ENCODE measurements at regions not wholly inside any gene's neighbourhood (a gene's known extent, or its start where the extent isn't known, plus 50 kb on each side); places are given as distances from the start of the nearest gene placed in this dataset.

DNA sequence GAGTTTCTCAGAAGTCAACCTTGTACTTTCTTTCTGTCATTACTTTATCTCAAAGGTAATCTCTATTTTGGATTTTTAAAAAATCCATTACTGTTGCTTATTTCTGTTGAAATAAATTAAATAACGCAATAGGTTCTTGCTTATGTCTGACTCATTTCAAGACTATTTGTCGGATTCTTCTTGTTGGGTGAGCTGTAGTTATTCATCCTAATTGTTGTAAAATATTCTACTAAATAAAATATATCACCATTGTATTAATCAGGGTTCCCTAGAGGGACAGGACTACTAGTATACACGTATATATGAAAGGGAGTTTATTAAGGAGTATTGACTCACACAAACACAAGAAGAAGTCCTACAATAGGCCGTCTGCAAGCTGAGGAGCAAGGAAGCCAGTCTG lies 403.9 kb upstream of the CYRIA start:
- Mint-ChIP-seq H3K27me3 (no peaks in the 10 kb centered on the region), H3K4me1 (ENCODE audit: low read depth) (no peaks in the 10 kb centered on the region)
- CTCF ChIA-PET = no interaction called here

DNA sequence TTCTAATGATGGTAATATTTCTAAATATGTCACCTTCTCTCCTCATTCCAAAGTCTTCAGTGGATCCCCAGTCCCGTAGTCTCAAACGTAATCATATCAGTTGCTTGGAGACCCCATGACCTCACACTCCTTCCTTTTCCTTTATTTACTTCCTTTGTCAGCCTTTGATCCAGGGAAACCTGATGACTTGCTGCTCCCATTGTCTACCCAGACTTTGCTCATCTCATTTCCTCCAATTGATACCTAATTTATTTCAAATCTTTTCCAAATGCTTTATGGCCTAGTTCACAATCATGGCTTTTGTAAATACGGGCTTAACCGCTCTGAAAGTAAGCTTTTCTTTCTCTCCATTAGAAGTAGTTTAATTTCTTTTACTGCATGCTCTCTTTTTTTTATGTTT lies 402.4 kb upstream of the CYRIA start:
- no peak overlapping the region for H3K4me3 Mint-ChIP-seq
- DNase-seq (no peak), ATAC-seq (no peak)
- intact Hi-C loops (cut with micrococcal nuclease) = no loop called here
- no peaks in the 10 kb centered on the region for H3K4me1 Mint-ChIP-seq (ENCODE audit: low read depth)
- no peak overlapping the region for H3K27ac Mint-ChIP-seq
- peaks cover 2% of the 10 kb centered on the region for H3K9me3 Mint-ChIP-seq
- no peaks in the 10 kb centered on the region for H3K27me3 Mint-ChIP-seq
- ChIA-PET POLR2A (no interaction called here), CTCF (no interaction called here)
- H3K36me3 Mint-ChIP-seq (ENCODE audit: low read depth) = no peaks in the 10 kb centered on the region
- TF ChIP-seq, protein P1, sequence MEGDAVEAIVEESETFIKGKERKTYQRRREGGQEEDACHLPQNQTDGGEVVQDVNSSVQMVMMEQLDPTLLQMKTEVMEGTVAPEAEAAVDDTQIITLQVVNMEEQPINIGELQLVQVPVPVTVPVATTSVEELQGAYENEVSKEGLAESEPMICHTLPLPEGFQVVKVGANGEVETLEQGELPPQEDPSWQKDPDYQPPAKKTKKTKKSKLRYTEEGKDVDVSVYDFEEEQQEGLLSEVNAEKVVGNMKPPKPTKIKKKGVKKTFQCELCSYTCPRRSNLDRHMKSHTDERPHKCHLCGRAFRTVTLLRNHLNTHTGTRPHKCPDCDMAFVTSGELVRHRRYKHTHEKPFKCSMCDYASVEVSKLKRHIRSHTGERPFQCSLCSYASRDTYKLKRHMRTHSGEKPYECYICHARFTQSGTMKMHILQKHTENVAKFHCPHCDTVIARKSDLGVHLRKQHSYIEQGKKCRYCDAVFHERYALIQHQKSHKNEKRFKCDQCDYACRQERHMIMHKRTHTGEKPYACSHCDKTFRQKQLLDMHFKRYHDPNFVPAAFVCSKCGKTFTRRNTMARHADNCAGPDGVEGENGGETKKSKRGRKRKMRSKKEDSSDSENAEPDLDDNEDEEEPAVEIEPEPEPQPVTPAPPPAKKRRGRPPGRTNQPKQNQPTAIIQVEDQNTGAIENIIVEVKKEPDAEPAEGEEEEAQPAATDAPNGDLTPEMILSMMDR (IDR thresholded peaks at IDR 0.05) = no peak

More for the DNA sequence above, 403.9 kb upstream of the CYRIA start:
- no peak overlapping the region for H3K27ac Mint-ChIP-seq
- H3K36me3 Mint-ChIP-seq (ENCODE audit: low read depth) = no peaks in the 10 kb centered on the region
- no peak for ATAC-seq
- intact Hi-C loops (cut with micrococcal nuclease) = no loop called here
- H3K4me3 Mint-ChIP-seq = no peak overlapping the region
- POLR2A ChIA-PET = no interaction called here
- no peak for DNase-seq
- TF ChIP-seq, protein P1 (IDR thresholded peaks at IDR 0.05) = no peak
- peaks cover 2% of the 10 kb centered on the region for H3K9me3 Mint-ChIP-seq

DNA sequence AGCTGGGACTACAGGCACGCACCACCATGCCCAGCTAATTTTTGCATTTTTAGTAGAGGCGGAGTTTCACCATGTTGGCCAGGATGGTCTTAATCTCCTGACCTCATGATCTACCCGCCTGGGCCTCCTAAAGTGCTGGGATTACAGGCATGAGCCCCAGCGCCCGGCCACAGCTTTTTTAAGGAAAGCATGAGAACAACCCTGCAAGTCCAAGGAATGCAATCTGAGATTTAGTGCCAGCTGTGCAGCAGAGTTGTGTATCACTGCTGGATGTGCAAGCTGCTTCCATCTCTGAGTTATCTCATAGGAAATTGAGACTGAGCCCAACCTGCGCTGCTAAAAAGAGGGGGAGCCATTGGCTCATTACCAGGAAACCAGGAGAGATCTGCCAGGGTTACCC lies 399.9 kb upstream of the CYRIA start:
- no peak for DNase-seq
- no peak for ATAC-seq
- Mint-ChIP-seq H3K27ac (no peak overlapping the region), H3K4me3 (no peak overlapping the region), H3K9me3 (peaks cover 2% of the 10 kb centered on the region), H3K4me1 (ENCODE audit: low read depth) (no peaks in the 10 kb centered on the region), H3K27me3 (no peaks in the 10 kb centered on the region), H3K36me3 (ENCODE audit: low read depth) (no peaks in the 10 kb centered on the region)
- ChIA-PET CTCF (no interaction called here), POLR2A (no interaction called here)
- intact Hi-C loops (cut with micrococcal nuclease) = no loop called here
- TF ChIP-seq, protein P1 (IDR thresholded peaks at IDR 0.05) = no peak

DNA sequence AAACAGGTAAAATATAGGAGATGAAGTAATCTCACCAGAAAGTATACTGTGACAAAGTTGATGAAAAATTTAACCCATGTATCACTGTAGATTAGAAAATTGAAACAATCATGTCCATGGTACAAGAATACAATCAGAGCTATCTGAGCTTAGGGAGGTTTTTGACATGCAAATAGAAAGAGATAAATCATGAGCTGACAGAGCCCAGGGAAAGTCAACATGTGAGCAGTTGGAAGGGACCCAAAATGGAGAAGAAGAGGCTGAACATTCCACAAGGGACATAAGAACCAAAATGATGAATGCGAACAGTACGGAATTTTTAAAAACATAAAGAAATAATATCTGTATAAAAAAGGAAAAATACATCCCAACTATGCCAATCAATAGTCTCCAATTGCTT lies 395.4 kb upstream of the CYRIA start:
- peaks cover 3% of the 10 kb centered on the region for H3K9me3 Mint-ChIP-seq
- intact Hi-C loops (cut with micrococcal nuclease) = no loop called here
- TF ChIP-seq, protein P1 (IDR thresholded peaks at IDR 0.05) = no peak
- no peak overlapping the region for H3K27ac Mint-ChIP-seq
- CTCF ChIA-PET = no interaction called here
- POLR2A ChIA-PET = no interaction called here
- no peak overlapping the region for H3K4me3 Mint-ChIP-seq
- H3K36me3 Mint-ChIP-seq (ENCODE audit: low read depth) = no peaks in the 10 kb centered on the region
- H3K27me3 Mint-ChIP-seq = no peaks in the 10 kb centered on the region
- no peak for ATAC-seq
- no peak for DNase-seq
- H3K4me1 Mint-ChIP-seq (ENCODE audit: low read depth) = no peaks in the 10 kb centered on the region

DNA sequence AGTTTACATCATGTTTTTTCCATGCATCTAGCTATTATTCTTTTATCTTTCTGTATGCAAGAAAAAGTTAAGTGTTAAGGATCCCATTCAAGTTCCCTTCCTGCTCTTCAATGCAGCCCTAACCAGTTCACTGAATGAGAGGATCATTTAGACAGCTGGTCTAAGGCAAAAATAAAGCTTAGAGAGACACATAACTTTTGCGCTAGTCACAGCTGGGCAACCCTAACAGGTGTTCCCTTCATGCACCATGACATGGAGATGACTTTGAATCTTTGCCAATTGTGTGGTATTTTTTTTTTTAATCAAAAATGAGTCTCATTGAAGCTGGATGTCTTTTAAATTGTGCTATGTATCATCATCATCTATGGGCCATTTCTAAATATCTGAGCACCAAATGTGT lies 393.8 kb upstream of the CYRIA start:
- ChIA-PET CTCF (no interaction called here), POLR2A (no interaction called here)
- ATAC-seq (no peak), DNase-seq (no peak)
- Mint-ChIP-seq H3K36me3 (ENCODE audit: low read depth) (no peaks in the 10 kb centered on the region), H3K4me1 (ENCODE audit: low read depth) (no peaks in the 10 kb centered on the region), H3K27me3 (no peaks in the 10 kb centered on the region), H3K9me3 (peaks cover 1% of the 10 kb centered on the region), H3K27ac (no peak overlapping the region), H3K4me3 (no peak overlapping the region)
- TF ChIP-seq, protein P1 (IDR thresholded peaks at IDR 0.05) = no peak
- intact Hi-C loops (cut with micrococcal nuclease) = no loop called here
